Activated B cell treated with CpG ODN at 0.5 μM for 24 hours (primary cell): ENCODE measurements at regions not wholly inside any gene's neighbourhood (a gene's known extent, or its start where the extent isn't known, plus 50 kb on each side); places are given as distances from the start of the nearest gene placed in this dataset.

Experiments used
- ATAC-seq: fragments of 200-7000 bp; cut with Tn5 transposase; one replicate; pipeline ENCODE4 v1.10.0; 2021; ENCODE audit warnings: low read depth, mild to moderate bottlenecking, moderate library complexity
- CTCF ChIA-PET: fragments of 350-600 bp; sonication (Branson Sonifier 250); formaldehyde crosslinking; loops from one replicate; lab custom pipeline; 2021; ENCODE audit warnings: antibody characterized with exemption; lab: Charles Lee
- POLR2A ChIA-PET: fragments of 350-600 bp; sonication (Branson Sonifier 250); formaldehyde crosslinking; loops from one replicate; lab custom pipeline; 2021; ENCODE audit warnings: antibody characterized with exemption; lab: Charles Lee
- DNase-seq: peaks from one replicate; pipeline ENCODE4 v3.0.0; 2022
- H3K27ac Mint-ChIP-seq: one replicate; pipeline ENCODE4 v1.8.0; 2020; ENCODE audit warnings: mixed read lengths
- H3K27me3 Mint-ChIP-seq: one replicate; pipeline ENCODE4 v1.8.0; 2021; ENCODE audit warnings: mixed read lengths
- H3K36me3 Mint-ChIP-seq: one replicate; pipeline ENCODE4 v1.8.0; 2021; ENCODE audit warnings: low read depth, mixed read lengths
- H3K4me1 Mint-ChIP-seq: one replicate; pipeline ENCODE4 v1.8.0; 2021; ENCODE audit warnings: mixed read lengths
- H3K4me3 Mint-ChIP-seq: one replicate; pipeline ENCODE4 v1.8.0; 2020; ENCODE audit warnings: mild to moderate bottlenecking, mixed read lengths
- H3K9me3 Mint-ChIP-seq: one replicate; pipeline ENCODE4 v1.8.0; 2020; ENCODE audit warnings: mixed read lengths
- intact Hi-C: fragments of 100-400 bp; cut with micrococcal nuclease; formaldehyde crosslinking; loops from one replicate; pipeline ENCODE4 v1.15.1; 2024
- TF ChIP-seq, protein P1 (sequence below): fragments of 200-600 bp; IDR thresholded peaks from one replicate; pipeline ENCODE4 v1.8.0; 2022; ENCODE audit warnings: antibody characterized with exemption, mild to moderate bottlenecking

DNA sequence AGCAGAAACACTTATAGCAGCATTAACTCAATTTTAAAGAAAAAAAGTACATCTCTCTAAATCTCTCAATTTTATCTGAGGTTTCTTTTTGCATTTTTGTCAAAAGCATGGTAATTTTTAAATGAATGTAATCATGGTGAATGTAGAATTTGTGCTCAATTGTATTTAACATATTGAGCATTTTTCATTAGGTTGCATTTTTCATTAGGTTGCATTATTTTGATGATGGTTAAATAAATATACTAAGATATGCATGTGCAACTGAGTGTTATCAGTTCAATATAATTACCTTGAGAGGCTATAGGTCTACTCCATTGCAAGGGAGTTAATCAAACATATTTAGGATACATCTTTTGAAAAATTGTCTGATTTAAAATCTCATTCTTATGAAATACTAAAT, 355.1 kb upstream of the SPTLC3 start:
- peaks cover 6% of the 10 kb centered on the region for H3K9me3 Mint-ChIP-seq
- H3K4me3 Mint-ChIP-seq: no peak overlapping the region
- TF ChIP-seq, protein P1, sequence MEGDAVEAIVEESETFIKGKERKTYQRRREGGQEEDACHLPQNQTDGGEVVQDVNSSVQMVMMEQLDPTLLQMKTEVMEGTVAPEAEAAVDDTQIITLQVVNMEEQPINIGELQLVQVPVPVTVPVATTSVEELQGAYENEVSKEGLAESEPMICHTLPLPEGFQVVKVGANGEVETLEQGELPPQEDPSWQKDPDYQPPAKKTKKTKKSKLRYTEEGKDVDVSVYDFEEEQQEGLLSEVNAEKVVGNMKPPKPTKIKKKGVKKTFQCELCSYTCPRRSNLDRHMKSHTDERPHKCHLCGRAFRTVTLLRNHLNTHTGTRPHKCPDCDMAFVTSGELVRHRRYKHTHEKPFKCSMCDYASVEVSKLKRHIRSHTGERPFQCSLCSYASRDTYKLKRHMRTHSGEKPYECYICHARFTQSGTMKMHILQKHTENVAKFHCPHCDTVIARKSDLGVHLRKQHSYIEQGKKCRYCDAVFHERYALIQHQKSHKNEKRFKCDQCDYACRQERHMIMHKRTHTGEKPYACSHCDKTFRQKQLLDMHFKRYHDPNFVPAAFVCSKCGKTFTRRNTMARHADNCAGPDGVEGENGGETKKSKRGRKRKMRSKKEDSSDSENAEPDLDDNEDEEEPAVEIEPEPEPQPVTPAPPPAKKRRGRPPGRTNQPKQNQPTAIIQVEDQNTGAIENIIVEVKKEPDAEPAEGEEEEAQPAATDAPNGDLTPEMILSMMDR: no peak
- H3K36me3 Mint-ChIP-seq: no peaks in the 10 kb centered on the region
- H3K27me3 Mint-ChIP-seq: no peaks in the 10 kb centered on the region
- no peak for DNase-seq
- intact Hi-C loops: no loop called here
- ChIA-PET CTCF (no interaction called here), POLR2A (no interaction called here)
- no peaks in the 10 kb centered on the region for H3K4me1 Mint-ChIP-seq
- ATAC-seq: no peak
- H3K27ac Mint-ChIP-seq: no peak overlapping the region

DNA sequence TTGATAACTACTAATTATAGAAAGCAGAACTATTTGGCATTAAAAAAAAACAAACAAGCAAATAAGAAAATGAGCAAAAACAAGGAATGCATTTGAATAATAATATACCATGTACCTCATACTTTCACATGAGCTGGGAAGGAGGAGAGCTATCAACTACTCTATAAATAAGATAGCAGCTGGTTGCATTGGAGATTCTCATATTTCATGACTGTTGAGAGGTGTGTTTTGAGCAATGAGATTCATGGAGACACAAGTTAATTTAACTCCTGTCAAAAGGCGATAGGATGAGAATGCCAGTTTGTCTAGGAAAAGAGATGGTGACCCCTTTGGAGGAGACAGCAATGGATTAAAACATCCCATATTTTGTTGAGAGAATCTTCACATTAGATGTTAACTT, 348.8 kb upstream of the SPTLC3 start:
- intact Hi-C loops: no loop called here

DNA sequence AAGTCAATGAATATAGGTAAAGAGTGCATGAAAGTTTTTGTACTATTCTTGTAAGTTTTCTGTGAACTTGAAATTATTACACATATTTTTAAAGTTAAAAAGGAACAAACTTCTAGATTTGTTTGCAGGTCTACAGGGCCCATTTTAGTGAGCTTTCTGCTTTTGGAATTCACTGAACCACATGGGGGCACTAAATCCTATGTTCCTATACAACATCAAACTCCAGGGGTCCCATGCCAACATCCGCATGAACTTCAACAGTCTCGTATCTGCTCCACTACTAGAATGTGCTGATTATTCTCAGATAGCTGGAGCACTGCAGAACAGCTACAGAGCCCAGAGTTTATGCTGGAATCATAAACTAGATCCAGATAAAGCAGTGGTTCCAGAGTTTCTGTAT, 347.9 kb upstream of the SPTLC3 start:
- no peak for ATAC-seq
- no peak overlapping the region for H3K27ac Mint-ChIP-seq
- ChIA-PET POLR2A (no interaction called here), CTCF (no interaction called here)
- H3K9me3 Mint-ChIP-seq: peaks cover 13% of the 10 kb centered on the region
- intact Hi-C loops: no loop called here
- H3K4me1 Mint-ChIP-seq: no peaks in the 10 kb centered on the region
- TF ChIP-seq, protein P1: no peak
- H3K36me3 Mint-ChIP-seq: no peaks in the 10 kb centered on the region
- H3K4me3 Mint-ChIP-seq: no peak overlapping the region
- no peaks in the 10 kb centered on the region for H3K27me3 Mint-ChIP-seq
- no peak for DNase-seq

More for the DNA sequence above, 348.8 kb upstream of the SPTLC3 start:
- no peak for ATAC-seq
- H3K4me3 Mint-ChIP-seq: no peak overlapping the region
- no peaks in the 10 kb centered on the region for H3K27me3 Mint-ChIP-seq
- no peaks in the 10 kb centered on the region for H3K4me1 Mint-ChIP-seq
- peaks cover 13% of the 10 kb centered on the region for H3K9me3 Mint-ChIP-seq
- TF ChIP-seq, protein P1: no peak
- DNase-seq: no peak
- H3K27ac Mint-ChIP-seq: no peak overlapping the region
- H3K36me3 Mint-ChIP-seq: no peaks in the 10 kb centered on the region
- ChIA-PET POLR2A (no interaction called here), CTCF (no interaction called here)

DNA sequence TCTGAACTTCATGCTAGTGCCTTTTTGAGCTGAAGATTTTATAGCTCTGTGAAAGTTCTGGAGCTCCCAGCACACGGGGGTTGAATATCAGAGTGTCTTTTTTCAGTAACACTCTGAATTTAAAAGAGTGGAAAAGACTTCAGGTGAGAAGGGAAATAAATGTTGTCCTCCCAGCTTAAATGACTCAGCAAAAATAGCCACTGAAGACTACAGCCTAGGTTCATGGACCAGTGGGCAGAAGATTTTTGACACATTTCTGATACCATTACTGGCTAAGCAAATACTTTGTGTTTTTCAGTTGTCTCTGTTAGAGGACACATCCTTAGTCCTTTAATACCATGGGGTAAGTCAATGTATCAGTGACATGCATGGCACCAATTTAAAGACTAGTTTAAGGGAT, 338.5 kb upstream of the SPTLC3 start:
- TF ChIP-seq, protein P1: no peak
- intact Hi-C loops: no loop called here
- POLR2A ChIA-PET: no interaction called here
- ATAC-seq (no peak), DNase-seq (no peak)
- Mint-ChIP-seq H3K36me3 (no peaks in the 10 kb centered on the region), H3K27ac (no peak overlapping the region), H3K4me1 (no peaks in the 10 kb centered on the region), H3K4me3 (no peak overlapping the region), H3K9me3 (peaks cover 3% of the 10 kb centered on the region), H3K27me3 (no peaks in the 10 kb centered on the region)
- CTCF ChIA-PET: no interaction called here

DNA sequence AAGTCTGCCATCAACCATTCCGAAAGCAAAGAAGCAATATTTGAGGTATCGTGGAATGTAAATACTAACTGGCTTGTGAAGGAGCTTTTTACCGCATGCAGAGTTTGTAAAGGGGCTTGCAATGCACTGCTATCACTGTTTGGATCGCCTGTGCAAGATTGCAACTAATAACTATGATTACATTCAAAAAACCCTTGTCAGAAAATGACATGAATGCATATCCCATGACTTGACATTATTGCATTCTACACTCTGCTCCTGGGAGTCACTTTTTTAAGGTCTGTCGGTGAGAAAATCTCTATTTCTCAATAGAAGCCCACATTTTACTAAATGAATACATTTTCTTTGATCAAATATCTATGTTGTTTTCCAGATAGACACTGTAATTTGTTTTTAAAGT, 335.4 kb upstream of the SPTLC3 start:
- ATAC-seq: no peak
- no peak overlapping the region for H3K27ac Mint-ChIP-seq
- CTCF ChIA-PET: no interaction called here
- intact Hi-C loops: no loop called here
- TF ChIP-seq, protein P1: no peak
- H3K4me3 Mint-ChIP-seq: no peak overlapping the region
- H3K36me3 Mint-ChIP-seq: no peaks in the 10 kb centered on the region
- POLR2A ChIA-PET: no interaction called here
- no peak for DNase-seq
- H3K9me3 Mint-ChIP-seq: peaks cover 3% of the 10 kb centered on the region
- no peaks in the 10 kb centered on the region for H3K27me3 Mint-ChIP-seq
- no peaks in the 10 kb centered on the region for H3K4me1 Mint-ChIP-seq
